Pancreas (tissue), 10 donors: ENCODE measurements at regions not wholly inside any gene's neighbourhood (a gene's known extent, or its start where the extent isn't known, plus 50 kb on each side); places are given as distances from the start of the nearest gene placed in this dataset.
A peak's percentile ranks its signal among the peaks of the same experiment; 100 is the strongest.

ENCODE experiments used
- ATAC-seq, 4 donors: fragments of 200-7000 bp; cut with Tn5 transposase; one replicate each; pipeline versions ENCODE4 v1.8.0 to v1.9.1; 2020; ENCODE audit warnings: mild to moderate bottlenecking in 4 of 4, moderate library complexity in 4 of 4
- DNase-seq, 6 donors: peaks; one replicate each; pipeline ENCODE4 v3.0.0-alpha.2; 2020
- FAIRE-seq: peaks from 2 replicates; lab custom pipeline; 2012; peaks lifted over from hg19 to GRCh38; lab: Jason Lieb, UNC
- H3K27ac ChIP-seq, 4 donors: fragments of 200-600 bp; sonication (generic); 1 replicate in 3 of 4; 2 replicates in 1 of 4; pipeline versions ENCODE4 v1.5.0 to v1.8.0; 2020
- H3K27me3 ChIP-seq, 4 donors: fragments of 200-600 bp; one replicate each; pipeline ENCODE4 v1.8.0; 2021
- H3K36me3 ChIP-seq, 3 donors: fragments of 200-600 bp; sonication (generic) in 1 of 3; one replicate each; pipeline versions ENCODE4 v1.5.0 to v1.8.0; 2020 to 2021
- H3K4me1 ChIP-seq, 3 donors: fragments of 200-600 bp; one replicate each; pipeline ENCODE4 v1.8.0; 2021
- H3K4me3 ChIP-seq, 4 donors: fragments of 200-600 bp; sonication (generic) in 2 of 4; one replicate each; pipeline versions ENCODE4 v1.5.0 to v1.8.0; 2020 to 2021
- H3K9me3 ChIP-seq, 4 donors: fragments of 200-600 bp; one replicate each; pipeline ENCODE4 v1.8.0; 2021
- CTCF ChIP-seq, 4 donors: fragments of 200-600 bp; sonication (generic) in 3 of 4; IDR thresholded peaks; one replicate each; pipeline versions ENCODE4 v1.5.0 to v1.8.0; 2021; ENCODE audit warnings: antibody characterized with exemption in 4 of 4
- WGBS, 2 donors: extraction: QIAGEN DNeasy Blood & Tissue Kit; methylation state at CpG; one replicate each; pipeline ENCODE4 v1.1.7; 2013; 5-methylcytosine and 5-hydroxymethylcytosine counted together
- intact Hi-C, 3 donors: fragments of 100-400 bp; cut with DNase I; formaldehyde crosslinking; loops; one replicate each; pipeline versions ENCODE4 v1.11.1 to v1.14.2; 2022
- donor health status: healthy with polysubstance abuse.
- donor health status: DM: no; HTN: no; CAD: no; lungs with moderate emphysema.
- donor health status: DM: no; HTN: no; CAD: no.
- donor health status: control.
- donor health status: control.
- donor health status: Bipolar disorder and iron deficiency.
- donor health status: DM: yes; HTN: yes; CAD: no.
- donor health status: DM: no; HTN: no; CAD: no.
- donor health status: DM: no; HTN: no; CAD: no.
- donor health status: DM: yes; HTN: yes; CAD: no.

- no peak for TF ChIP-seq CTCF (IDR thresholded peaks at IDR 0.05)
- H3K27me3 ChIP-seq: no peaks in the 10 kb centered on the region
- no peaks in the 10 kb centered on the region for H3K9me3 ChIP-seq
- no peak for FAIRE-seq
- no peaks in the 10 kb centered on the region for H3K4me1 ChIP-seq
- no peak overlapping the region for H3K27ac ChIP-seq
- H3K4me3 ChIP-seq: no peak overlapping the region
- peak in 1 of 6 donors; percentile 18 for DNase-seq
- no peaks in the 10 kb centered on the region for H3K36me3 ChIP-seq
- ATAC-seq: peak in 2 of 4 donors; percentile 47 to 57
- 78 to 79% methylated on average over 12 to 13 of the region's 13 CpGs for WGBS, 2 donors
- intact Hi-C loops: no loop called here
These were observed 82.4 kb upstream of the RESF1 start for GRCh38 chr12:31876568-31877424.

DNA sequence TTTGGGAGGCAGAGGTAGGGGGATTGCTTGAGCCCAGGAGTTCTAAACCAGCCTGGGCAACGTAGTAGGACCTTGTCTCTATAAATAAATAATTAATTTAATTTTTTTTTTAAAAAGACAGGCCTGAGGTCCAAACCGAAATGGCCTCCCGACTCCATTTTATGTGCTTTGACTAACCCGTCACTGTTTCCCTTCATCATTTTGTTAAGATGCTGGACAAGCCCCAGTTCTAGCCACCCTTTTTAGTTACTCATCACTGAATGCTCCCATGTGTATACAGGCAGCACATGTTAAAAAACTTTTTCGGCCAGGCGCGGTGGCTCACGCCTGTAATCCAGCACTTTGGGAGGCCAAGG is 83.6 kb upstream of the RESF1 start:
- WGBS, 2 donors: 90 to 92% methylated on average over 8 of the region's 8 CpGs
- Histone ChIP-seq H3K27me3 (no peaks in the 10 kb centered on the region), H3K4me1 (no peaks in the 10 kb centered on the region), H3K9me3 (no peaks in the 10 kb centered on the region), H3K27ac (peak overlapping the region in 2 of 4 donors; percentile 48 to 76), H3K36me3 (no peaks in the 10 kb centered on the region), H3K4me3 (no peak overlapping the region)
- FAIRE-seq (no peak), ATAC-seq (no peak), DNase-seq (no peak)
- intact Hi-C loops: no loop called here
- no peak for TF ChIP-seq CTCF (IDR thresholded peaks at IDR 0.05)

DNA sequence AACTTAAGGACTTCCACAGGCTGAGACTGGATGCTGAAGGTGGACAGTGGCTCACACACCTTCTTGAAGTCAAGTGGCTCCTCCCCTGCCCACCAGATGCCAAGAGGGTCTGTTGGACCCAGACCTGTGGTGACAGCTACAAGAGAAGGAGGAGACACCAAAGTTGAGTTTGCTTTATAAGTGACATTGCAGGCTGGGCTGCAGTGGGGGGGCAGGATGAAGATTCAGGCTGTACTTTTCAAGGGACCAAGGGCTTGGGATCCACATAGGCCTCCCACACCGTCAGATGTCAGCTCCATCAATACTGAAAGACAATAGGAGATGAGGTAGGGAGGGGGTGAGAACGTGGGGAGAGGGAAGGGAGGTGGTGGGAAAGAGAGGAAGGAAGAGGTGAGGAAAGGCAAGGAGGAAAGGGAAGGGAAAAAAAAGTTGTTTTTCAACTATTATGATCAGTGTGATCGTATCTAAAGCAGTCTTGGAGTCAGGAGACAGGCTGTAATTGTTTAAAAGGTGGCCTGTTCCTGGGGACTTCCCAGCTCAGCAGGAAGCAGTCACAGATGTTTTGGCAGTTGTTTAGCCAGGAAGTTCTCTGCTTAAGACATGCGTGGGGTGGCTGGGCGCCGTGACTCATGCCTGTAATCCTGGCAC is 84.1 kb upstream of the RESF1 start:
- H3K4me3 ChIP-seq: no peak overlapping the region
- intact Hi-C loops: no loop called here
- H3K4me1 ChIP-seq: no peaks in the 10 kb centered on the region
- FAIRE-seq (no peak), ATAC-seq (peak; percentile 55 to 94 (median 84)), DNase-seq (peak in 4 of 6 donors; percentile 28 to 57 (median 43))
- no peak for TF ChIP-seq CTCF (IDR thresholded peaks at IDR 0.05)
- no peaks in the 10 kb centered on the region for H3K27me3 ChIP-seq
- peak overlapping the region in 2 of 4 donors; percentile 48 to 76 for H3K27ac ChIP-seq
- H3K36me3 ChIP-seq: no peaks in the 10 kb centered on the region
- H3K9me3 ChIP-seq: no peaks in the 10 kb centered on the region
- WGBS, 2 donors: 64 to 68% methylated on average over 6 of the region's 6 CpGs

DNA sequence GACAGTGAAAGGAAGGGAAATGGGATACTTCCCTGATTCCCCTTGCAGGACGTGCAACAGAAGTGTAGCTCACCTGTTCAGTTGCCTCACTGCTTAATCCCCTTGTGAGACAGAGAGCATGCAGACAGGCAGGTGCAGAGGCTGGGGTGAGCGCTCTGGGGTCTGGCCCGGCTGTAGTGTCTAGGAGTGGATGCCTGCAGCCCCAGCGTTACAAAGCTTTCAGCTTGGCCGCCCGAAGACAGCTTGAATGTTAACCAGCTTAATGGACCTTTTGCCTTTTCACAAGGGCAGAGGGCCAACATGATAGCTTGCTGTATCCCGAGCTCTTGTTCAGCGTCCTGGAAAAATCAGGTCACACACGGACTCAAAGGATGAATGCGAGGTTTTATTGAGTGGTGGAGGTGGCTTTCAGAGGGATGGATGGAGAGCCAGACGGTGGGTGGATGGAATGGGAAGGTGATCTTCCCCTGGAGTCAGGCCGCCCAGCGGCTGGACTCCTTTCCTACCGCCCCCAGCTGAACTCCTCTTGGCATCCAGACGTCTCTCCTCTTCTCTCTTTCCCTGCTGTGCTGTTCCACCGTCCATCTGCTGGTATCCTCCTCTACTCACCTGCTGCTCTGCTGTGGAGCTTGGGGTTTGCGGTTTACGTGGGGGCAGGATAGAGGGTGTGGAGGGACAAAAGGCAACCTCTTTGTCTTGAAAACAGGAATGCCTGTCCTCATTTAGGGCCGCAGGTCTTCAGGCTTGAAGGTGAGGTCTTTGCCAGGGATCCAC is 86.2 kb upstream of the RESF1 start:
- Histone ChIP-seq H3K27ac (no peak overlapping the region), H3K36me3 (no peaks in the 10 kb centered on the region), H3K4me3 (no peak overlapping the region), H3K4me1 (peaks cover 0 to 6% (median 3%) of the 10 kb centered on the region in 3 donors), H3K27me3 (no peaks in the 10 kb centered on the region), H3K9me3 (no peaks in the 10 kb centered on the region)
- FAIRE-seq (no peak), DNase-seq (no peak), ATAC-seq (no peak)
- intact Hi-C loops: no loop called here
- no peak for TF ChIP-seq CTCF (IDR thresholded peaks at IDR 0.05)
- 80 to 87% methylated on average over 19 of the region's 19 CpGs for WGBS, 2 donors
